Activated CD4-positive, alpha-beta memory T cell treated with anti-CD3 and anti-CD28 coated beads, Interleukin-2, amount 10 ng/mL, durations not matched to agents 7 days and 5 days (primary cell): ENCODE measurements at regions not wholly inside any gene's neighbourhood (a gene's known extent, or its start where the extent isn't known, plus 50 kb on each side); places are given as distances from the start of the nearest gene placed in this dataset.
"Not testable (repeated sequence)": the region's sequence is repeated elsewhere in the genome, so short reads cannot be mapped to it uniquely, and the experiment has no call there.

ENCODE experiments used
- CTCF ChIA-PET: fragments of 350-600 bp; sonication (Branson Sonifier 250); formaldehyde crosslinking; loops from one replicate; lab custom pipeline; 2021; ENCODE audit warnings: antibody characterized with exemption, inconsistent platforms; lab: Charles Lee
- POLR2A ChIA-PET: fragments of 350-600 bp; sonication (Branson Sonifier 250); formaldehyde crosslinking; loops from one replicate; lab custom pipeline; 2021; ENCODE audit warnings: antibody characterized with exemption; lab: Charles Lee
- DNase-seq: peaks from one replicate; pipeline ENCODE4 v3.0.0-alpha.2; 2020
- H3K27ac Mint-ChIP-seq: one replicate; pipeline ENCODE4 v1.8.0; 2021; ENCODE audit warnings: mild to moderate bottlenecking, mixed read lengths
- H3K27me3 Mint-ChIP-seq: one replicate; pipeline ENCODE4 v1.8.0; 2021; ENCODE audit warnings: mixed read lengths
- H3K36me3 Mint-ChIP-seq: one replicate; pipeline ENCODE4 v1.8.0; 2021; ENCODE audit warnings: low read depth, mixed read lengths
- H3K4me1 Mint-ChIP-seq: one replicate; pipeline ENCODE4 v1.8.0; 2021; ENCODE audit warnings: mixed read lengths
- H3K4me3 Mint-ChIP-seq: one replicate; pipeline ENCODE4 v1.8.0; 2021; ENCODE audit warnings: mild to moderate bottlenecking, mixed read lengths
- H3K9me3 Mint-ChIP-seq: one replicate; pipeline ENCODE4 v1.8.0; 2021; ENCODE audit warnings: mixed read lengths

DNA sequence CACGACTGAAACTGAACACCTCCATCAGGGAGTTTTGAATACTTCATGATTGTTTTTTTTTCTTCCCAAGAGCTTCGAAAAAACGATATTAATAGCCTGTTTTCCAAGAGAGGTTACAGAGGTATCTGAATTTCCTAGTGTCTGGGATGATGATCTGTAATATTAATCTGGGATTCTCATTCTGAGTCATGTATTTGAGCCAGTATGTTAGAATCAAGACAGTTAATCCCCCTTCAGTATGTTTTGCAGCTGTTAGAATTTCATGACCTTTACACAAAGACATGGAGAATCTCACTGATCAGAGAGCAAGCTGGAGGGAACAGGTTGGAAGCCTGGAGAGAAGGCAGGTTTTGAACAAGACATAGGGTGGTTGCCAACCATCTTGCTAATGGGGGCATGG lies 234.5 kb upstream of the GAP43 start:
- ChIA-PET CTCF (interaction anchor here (0.6 kb wide), 1 partner anchor 1010 kb away, joined by 7 read pairs; no protein-coding TSS in a partner anchor), POLR2A (no interaction called here)
- no peak for DNase-seq
- Mint-ChIP-seq H3K27ac (no peak overlapping the region), H3K36me3 (no peaks in the 10 kb centered on the region), H3K4me3 (no peak overlapping the region), H3K9me3 (no peaks in the 10 kb centered on the region), H3K4me1 (no peaks in the 10 kb centered on the region), H3K27me3 (peaks cover 5% of the 10 kb centered on the region)

DNA sequence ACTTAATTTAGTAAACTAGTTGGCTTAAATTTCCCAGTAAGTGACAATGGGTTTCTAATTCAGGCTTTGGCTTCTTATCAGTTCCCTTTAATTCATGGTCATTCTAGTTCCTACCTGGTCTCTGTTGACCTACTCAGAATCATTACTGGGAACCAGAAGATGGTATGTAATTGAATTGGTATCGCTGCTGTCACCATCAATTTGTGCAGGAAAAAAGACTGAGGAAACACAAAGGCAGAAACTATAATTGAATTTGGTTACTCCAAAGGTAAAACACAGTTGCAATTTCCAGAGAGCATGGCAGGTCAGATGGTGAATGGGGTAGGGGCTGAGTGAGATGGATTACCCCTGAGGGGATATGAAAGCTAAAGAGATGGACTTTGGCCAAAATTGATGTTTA lies 226.5 kb upstream of the GAP43 start:
- DNase-seq, result no peak
- Mint-ChIP-seq H3K4me1 (no peaks in the 10 kb centered on the region), H3K27ac (no peak overlapping the region), H3K27me3 (peaks cover 1% of the 10 kb centered on the region), H3K9me3 (no peaks in the 10 kb centered on the region), H3K36me3 (no peaks in the 10 kb centered on the region), H3K4me3 (no peak overlapping the region)
- ChIA-PET CTCF (no interaction called here), POLR2A (no interaction called here)

DNA sequence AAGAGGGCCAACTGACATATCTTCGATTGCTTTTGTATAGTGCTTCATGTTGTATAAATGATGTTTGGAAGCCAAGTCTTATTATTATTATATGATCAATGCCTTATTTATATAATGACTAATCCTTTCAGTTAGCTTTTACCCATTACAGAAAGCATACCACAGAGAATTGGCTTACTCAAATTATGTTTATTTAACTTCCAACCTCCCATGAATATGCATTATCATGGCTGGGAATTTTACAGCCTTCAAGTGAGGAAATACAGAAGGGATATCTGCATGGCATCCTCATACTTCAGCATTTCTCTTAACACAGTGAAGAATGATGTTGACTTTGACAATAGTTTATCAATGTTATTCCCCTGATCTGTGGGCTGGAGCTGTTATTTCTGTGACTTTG lies 225.9 kb upstream of the GAP43 start:
- DNase-seq, result no peak
- POLR2A ChIA-PET, result no interaction called here
- no peaks in the 10 kb centered on the region for H3K36me3 Mint-ChIP-seq
- CTCF ChIA-PET, result no interaction called here
- no peak overlapping the region for H3K4me3 Mint-ChIP-seq
- H3K27ac Mint-ChIP-seq, result no peak overlapping the region
- no peaks in the 10 kb centered on the region for H3K9me3 Mint-ChIP-seq
- no peaks in the 10 kb centered on the region for H3K4me1 Mint-ChIP-seq
- H3K27me3 Mint-ChIP-seq, result no peaks in the 10 kb centered on the region

DNA sequence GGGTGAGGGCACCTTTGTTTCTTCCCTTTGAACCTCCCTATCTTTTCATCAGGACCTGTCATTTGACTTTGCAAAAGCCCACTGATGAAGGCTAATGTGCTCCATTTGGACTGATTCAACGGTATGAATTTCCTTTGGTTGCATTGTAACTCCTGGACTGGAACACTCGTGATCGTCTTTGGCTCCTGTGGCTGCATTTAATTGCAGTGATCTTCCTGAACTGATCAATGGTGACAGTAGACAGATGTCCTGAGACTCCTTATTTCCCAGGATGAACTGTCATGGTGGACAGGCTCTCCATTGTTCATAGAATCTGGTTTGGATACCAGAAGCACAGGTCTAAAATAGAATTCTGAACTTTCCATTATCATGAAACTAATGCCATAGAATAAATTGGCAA lies 224.8 kb upstream of the GAP43 start:
- POLR2A ChIA-PET, result no interaction called here
- CTCF ChIA-PET, result no interaction called here
- Mint-ChIP-seq H3K27ac (no peak overlapping the region), H3K4me3 (no peak overlapping the region), H3K27me3 (no peaks in the 10 kb centered on the region), H3K36me3 (no peaks in the 10 kb centered on the region), H3K9me3 (no peaks in the 10 kb centered on the region), H3K4me1 (no peaks in the 10 kb centered on the region)
- no peak for DNase-seq

DNA sequence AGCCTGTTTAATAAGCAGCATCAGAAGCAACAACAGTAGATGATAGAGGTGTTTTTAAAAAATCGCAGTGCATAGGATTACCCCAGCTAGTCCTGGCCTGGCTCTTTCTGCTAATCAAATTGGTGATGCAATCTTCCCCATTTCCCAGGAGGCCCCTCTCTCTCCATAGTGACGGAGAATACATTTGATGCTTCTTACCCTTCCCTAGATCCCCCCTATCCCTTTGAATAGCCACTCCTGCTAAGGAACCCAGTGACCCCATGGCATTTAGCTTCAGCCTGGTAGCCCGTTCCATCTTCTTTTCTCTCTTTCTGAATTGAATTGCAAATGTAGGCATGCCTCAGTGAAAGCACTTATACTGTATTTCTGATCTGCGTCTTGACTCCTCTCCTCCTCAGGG lies 223.6 kb upstream of the GAP43 start:
- Mint-ChIP-seq H3K9me3 (no peaks in the 10 kb centered on the region), H3K4me3 (no peak overlapping the region), H3K27ac (no peak overlapping the region), H3K4me1 (no peaks in the 10 kb centered on the region), H3K36me3 (no peaks in the 10 kb centered on the region), H3K27me3 (no peaks in the 10 kb centered on the region)
- no peak for DNase-seq
- ChIA-PET CTCF (no interaction called here), POLR2A (no interaction called here)

DNA sequence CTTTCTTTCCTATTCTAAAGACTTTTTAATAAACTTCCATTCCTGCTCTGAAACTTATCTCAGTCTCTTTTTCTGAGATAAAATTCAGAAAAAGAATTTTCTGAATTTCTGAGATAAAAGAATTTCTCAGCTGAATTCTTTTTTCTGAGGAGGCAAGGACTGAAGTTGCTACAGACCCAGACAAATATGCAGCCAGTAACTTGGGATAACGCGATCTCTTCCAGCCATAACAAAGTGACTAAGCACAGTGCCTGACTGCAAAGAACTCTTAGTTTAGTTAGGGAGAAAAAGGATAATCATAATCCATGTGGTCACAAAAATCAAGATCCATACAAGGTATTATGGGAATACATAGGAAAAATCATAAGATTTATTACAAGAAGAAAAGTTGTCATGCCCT lies 222.0 kb upstream of the GAP43 start:
- Mint-ChIP-seq H3K4me3 (no peak overlapping the region), H3K9me3 (no peaks in the 10 kb centered on the region), H3K27me3 (no peaks in the 10 kb centered on the region), H3K4me1 (no peaks in the 10 kb centered on the region), H3K27ac (no peak overlapping the region), H3K36me3 (no peaks in the 10 kb centered on the region)
- CTCF ChIA-PET, result interaction anchor here (0.7 kb wide), 1 partner anchor 423 kb away, joined by 3 read pairs; no protein-coding TSS in a partner anchor
- DNase-seq, result no peak
- POLR2A ChIA-PET, result no interaction called here

DNA sequence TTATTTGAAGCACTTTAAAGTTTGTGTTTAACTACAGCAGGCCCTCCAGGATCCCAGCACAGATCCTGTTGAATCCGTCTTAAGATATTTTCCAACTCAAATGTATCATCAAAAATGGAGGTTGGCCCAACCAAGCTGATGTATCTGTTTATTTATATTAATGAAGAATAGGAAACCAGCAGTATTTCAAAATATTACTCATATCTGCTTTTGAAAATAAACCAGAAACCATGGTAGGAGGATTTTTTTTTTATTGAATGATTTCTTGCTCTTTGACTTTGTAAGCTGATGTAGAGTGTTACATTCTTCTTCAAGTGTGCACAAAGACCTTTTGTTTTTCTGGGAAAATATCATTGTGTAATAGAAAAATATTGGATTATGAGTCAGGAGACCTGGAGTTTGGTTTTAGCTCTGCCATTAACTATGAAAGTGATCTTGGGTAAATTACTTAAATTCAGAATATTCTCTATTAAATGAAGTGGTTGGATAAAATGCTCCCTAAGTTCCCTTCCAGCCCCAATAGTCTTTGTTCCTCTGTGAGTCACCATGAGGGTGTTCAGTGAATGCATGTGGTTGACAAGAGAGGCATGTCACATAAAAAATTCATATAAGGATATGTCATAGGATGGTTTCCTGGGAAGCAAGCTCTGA lies 221.3 kb upstream of the GAP43 start:
- Mint-ChIP-seq H3K9me3 (no peaks in the 10 kb centered on the region), H3K27me3 (no peaks in the 10 kb centered on the region), H3K27ac (no peak overlapping the region), H3K36me3 (no peaks in the 10 kb centered on the region), H3K4me3 (no peak overlapping the region), H3K4me1 (no peaks in the 10 kb centered on the region)
- DNase-seq, result no peak
- ChIA-PET CTCF (interaction anchor here (1.4 kb wide), 1 partner anchor 382 kb away, joined by 3 read pairs; no protein-coding TSS in a partner anchor), POLR2A (no interaction called here)

DNA sequence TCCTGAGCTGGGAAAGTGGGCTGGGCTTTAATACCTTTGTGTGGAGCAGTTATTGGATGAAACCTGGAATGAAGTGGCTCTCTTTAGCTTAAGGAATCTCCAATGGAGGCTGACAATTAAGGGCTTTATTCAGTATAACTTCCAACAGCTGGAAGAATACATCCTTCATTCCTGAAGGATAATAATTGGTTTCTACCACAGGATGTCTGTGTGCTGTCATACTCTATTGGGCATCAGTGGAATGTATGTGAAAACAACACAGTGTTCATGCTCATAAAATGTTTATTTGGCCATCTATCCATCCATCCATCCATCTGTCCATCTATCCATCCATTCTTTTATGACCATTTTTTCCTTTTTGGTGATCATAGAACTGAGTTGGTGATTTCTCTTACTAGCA lies 220.7 kb upstream of the GAP43 start:
- CTCF ChIA-PET, result interaction anchor here (1.4 kb wide), 1 partner anchor 382 kb away, joined by 3 read pairs; no protein-coding TSS in a partner anchor
- Mint-ChIP-seq H3K4me3 (no peak overlapping the region), H3K36me3 (no peaks in the 10 kb centered on the region), H3K4me1 (no peaks in the 10 kb centered on the region), H3K27ac (no peak overlapping the region), H3K9me3 (no peaks in the 10 kb centered on the region), H3K27me3 (no peaks in the 10 kb centered on the region)
- POLR2A ChIA-PET, result no interaction called here
- DNase-seq, result no peak

DNA sequence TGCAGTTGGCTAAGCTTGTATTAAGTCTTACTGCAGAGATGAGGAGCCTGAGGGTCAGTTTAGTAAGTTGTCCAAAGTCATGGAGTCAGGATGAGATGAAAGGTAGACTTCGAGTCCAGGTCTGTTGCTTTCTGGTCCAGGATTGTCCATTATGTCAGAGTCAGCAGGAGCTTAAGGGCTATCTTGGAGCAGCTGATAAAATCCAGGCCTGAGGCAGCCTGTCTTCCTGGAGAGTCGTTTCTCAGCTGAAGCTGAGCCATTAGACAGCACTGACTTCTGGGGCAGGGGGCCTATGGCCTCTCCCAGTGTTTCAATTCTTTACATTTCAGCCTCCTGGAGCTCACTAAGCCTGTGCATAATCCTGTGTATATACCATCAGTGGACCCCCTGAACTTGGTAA lies 219.5 kb upstream of the GAP43 start:
- Mint-ChIP-seq H3K9me3 (no peaks in the 10 kb centered on the region), H3K36me3 (no peaks in the 10 kb centered on the region), H3K4me1 (no peaks in the 10 kb centered on the region), H3K27me3 (no peaks in the 10 kb centered on the region), H3K27ac (no peak overlapping the region), H3K4me3 (no peak overlapping the region)
- POLR2A ChIA-PET, result no interaction called here
- DNase-seq, result no peak
- CTCF ChIA-PET, result no interaction called here

DNA sequence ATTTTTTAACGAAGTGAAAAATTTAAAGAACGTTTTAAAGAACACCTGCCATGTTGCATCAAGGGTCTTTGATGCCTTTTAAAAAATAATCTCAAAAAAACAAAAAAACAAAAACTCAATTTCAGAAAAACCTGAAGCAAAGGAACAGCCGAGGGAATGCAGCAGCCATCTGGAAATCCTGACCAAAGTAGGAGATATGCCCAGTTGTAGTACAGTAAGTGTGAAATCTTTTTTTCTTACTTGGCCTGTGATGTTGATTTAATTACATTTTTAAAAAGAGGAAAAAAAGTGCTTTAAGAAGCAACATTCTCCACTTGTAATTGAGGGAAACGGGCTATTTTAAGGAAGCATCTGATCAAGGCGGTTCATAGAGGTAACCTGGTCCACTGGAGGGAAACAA lies 213.7 kb upstream of the GAP43 start:
- Mint-ChIP-seq H3K27ac (no peak overlapping the region), H3K4me1 (no peaks in the 10 kb centered on the region), H3K27me3 (no peaks in the 10 kb centered on the region), H3K36me3 (no peaks in the 10 kb centered on the region), H3K4me3 (no peak overlapping the region), H3K9me3 (no peaks in the 10 kb centered on the region)
- ChIA-PET CTCF (no interaction called here), POLR2A (no interaction called here)
- no peak for DNase-seq

DNA sequence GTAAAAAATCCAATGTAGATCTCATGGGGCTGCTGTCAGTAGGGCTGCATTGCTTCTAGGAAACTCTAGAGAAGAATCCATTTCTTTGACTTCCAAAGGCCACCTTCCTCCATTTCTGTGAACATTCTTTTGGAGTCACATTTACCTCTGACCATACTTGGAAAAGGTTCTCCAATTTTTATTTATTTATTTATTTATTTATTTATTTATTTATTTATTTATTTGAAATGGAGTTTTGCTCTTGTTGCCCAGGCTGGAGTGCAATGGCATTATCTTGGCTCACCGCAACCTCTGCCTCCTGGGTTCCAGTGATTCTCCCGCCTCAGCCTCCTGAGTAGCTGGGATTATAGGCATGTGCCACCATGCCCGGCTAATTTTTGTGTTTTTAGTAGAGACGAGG lies 208.7 kb upstream of the GAP43 start:
- POLR2A ChIA-PET, H3K36me3 Mint-ChIP-seq, H3K27me3 Mint-ChIP-seq, H3K4me3 Mint-ChIP-seq, H3K27ac Mint-ChIP-seq, DNase-seq, H3K4me1 Mint-ChIP-seq, H3K9me3 Mint-ChIP-seq: not testable (repeated sequence)
- CTCF ChIA-PET, result interaction anchor here (0.6 kb wide), 1 partner anchor 1273 kb away, joined by 3 read pairs; no protein-coding TSS in a partner anchor

DNA sequence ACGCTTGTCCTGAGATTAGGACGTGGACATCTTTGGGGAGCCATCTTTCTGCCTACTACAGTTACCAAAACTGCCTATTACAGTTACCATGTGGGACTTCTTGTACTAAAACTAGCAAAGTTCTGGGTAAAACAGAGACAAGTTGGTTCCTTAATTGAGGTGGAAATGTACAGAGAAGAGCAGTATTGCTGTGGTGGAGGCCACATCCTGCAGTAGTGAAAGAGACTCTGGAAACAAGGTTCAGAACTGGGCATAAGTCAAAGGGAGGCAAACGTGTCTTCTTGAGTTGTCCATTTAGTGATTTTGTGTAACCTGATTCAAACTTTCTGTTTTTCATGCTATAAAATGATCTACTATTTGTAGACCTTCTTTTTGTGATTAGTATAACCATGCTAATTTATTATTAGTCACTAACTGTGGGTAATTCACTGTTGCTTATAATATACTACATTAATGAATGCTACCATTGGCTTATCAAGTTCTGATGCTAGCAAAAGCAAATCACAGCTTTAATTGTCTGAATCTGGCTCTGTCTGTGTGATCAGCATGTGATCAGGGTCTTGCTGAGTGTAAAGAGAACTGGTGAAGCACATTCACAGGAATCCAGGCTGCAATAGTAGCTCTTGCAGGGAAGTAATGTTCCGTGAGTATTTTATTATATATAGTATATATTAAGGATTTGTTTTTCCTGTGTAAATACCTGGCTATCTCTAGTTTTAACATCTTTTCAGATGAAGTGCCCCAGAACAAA lies 207.9 kb upstream of the GAP43 start:
- Mint-ChIP-seq H3K36me3 (no peaks in the 10 kb centered on the region), H3K4me1 (no peaks in the 10 kb centered on the region), H3K9me3 (no peaks in the 10 kb centered on the region), H3K27ac (no peak overlapping the region), H3K27me3 (no peaks in the 10 kb centered on the region), H3K4me3 (no peak overlapping the region)
- ChIA-PET POLR2A (no interaction called here), CTCF (no interaction called here)
- DNase-seq, result no peak

DNA sequence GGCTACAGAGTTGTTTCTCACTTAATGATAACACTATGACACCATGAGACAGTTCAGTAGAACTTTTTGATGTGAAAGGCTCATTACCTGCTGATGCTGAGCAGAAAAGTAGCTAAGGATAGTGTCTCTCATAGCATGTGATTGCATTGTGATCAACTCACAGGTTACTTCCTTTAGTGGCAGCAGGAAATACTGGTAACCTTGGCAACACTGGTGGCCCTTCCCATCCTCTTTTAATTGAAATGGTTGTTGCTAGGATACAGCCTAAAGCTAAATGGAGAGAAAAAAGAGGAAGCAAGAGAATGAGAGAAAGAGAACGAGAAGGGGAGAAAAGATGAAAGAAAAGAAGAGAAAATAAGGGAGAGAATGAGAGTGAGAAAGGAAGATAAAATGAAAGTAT lies 204.7 kb upstream of the GAP43 start:
- DNase-seq, result no peak

DNA sequence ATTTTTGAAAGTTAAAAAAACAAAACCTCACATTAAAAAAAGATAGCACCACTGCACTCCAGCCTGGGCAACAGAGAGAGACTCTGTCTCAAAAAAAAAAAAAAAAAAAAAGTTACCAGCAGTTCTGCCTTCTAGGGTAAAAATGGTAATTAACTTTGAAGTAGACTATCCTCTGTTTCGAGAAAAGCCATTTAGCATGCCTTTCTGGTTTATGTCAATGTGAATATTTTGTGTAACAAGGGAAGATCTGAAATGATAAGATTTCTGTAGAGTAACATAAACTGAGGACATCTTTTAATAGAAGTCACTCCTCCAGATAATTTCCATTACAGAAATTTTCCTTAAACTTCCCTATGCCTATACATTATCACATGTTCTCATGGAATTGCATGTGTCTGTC lies 203.2 kb upstream of the GAP43 start:
- Mint-ChIP-seq H3K27me3 (no peaks in the 10 kb centered on the region), H3K4me1 (no peaks in the 10 kb centered on the region), H3K36me3 (no peaks in the 10 kb centered on the region), H3K4me3 (no peak overlapping the region), H3K9me3 (no peaks in the 10 kb centered on the region), H3K27ac (no peak overlapping the region)
- ChIA-PET CTCF (no interaction called here), POLR2A (no interaction called here)
- no peak for DNase-seq

More for the DNA sequence above, 204.7 kb upstream of the GAP43 start:
- Mint-ChIP-seq H3K36me3 (no peaks in the 10 kb centered on the region), H3K9me3 (no peaks in the 10 kb centered on the region), H3K27ac (no peak overlapping the region), H3K27me3 (no peaks in the 10 kb centered on the region), H3K4me1 (no peaks in the 10 kb centered on the region), H3K4me3 (no peak overlapping the region)
- ChIA-PET POLR2A (no interaction called here), CTCF (no interaction called here)
